ENCODE measurements at regions not wholly inside any gene's neighbourhood (a gene's known extent, or its start where the extent isn't known, plus 50 kb on each side); places are given as distances from the start of the nearest gene placed in this dataset.

DNA sequence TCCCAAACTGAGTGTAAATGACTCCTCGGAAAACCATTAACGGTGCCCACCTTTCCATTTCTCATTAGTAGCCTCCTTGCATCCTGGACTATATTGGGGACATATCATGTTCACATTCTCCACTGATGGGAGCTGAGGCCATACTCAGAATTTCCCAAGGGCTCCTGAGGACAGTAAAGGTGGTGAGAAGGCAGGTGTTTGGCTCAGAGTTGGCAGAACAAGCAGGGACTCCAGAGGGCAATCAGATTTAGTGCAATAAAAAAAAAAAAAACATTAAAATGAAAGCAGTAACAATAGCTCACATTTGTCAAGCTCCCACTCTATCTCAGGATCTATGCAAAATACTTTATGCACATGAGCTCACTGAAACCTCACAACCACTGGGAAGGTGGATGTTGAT lies 401.4 kb downstream of the MAFB start:
- no peaks in the 10 kb centered on the region for H3K79me2 ChIP-seq (ENCODE audit: control insufficient read depth, low read length)
- no peaks in the 10 kb centered on the region for H3K36me3 ChIP-seq (ENCODE audit: control insufficient read depth, low read length)
- H3K9me3 ChIP-seq (ENCODE audit: control insufficient read depth, insufficient read depth, low read length), result no peaks in the 10 kb centered on the region
- no peaks in the 10 kb centered on the region for H3K4me1 ChIP-seq (ENCODE audit: control insufficient read depth, low read length)
- H3K27me3 ChIP-seq (ENCODE audit: control insufficient read depth, low read length), result no peaks in the 10 kb centered on the region
- H3K4me2 ChIP-seq (ENCODE audit: low read length), result no peak overlapping the region
- no peak overlapping the region for H3K27ac ChIP-seq (ENCODE audit: low read depth, low read length)
- H3K9me2 ChIP-seq (replicated peaks; ENCODE audit: control insufficient read depth, low read length), result no peaks in the 10 kb centered on the region
- H3F3A ChIP-seq (ENCODE audit: control insufficient read depth, insufficient read depth), result no peaks in the 10 kb centered on the region
- no peak overlapping the region for H3K4me3 ChIP-seq (ENCODE audit: low read length)
- TF ChIP-seq CTCF (IDR thresholded peaks at IDR 0.05; ENCODE audit: low read depth, low read length, poor library complexity, severe bottlenecking), result no peak
- TF ChIP-seq EZH2phosphoT487 (IDR thresholded peaks at IDR 0.05; ENCODE audit: borderline replicate concordance, low read length), result no peak
- H4K20me1 ChIP-seq (ENCODE audit: control insufficient read depth, insufficient read depth, low read depth, low read length), result no peaks in the 10 kb centered on the region

DNA sequence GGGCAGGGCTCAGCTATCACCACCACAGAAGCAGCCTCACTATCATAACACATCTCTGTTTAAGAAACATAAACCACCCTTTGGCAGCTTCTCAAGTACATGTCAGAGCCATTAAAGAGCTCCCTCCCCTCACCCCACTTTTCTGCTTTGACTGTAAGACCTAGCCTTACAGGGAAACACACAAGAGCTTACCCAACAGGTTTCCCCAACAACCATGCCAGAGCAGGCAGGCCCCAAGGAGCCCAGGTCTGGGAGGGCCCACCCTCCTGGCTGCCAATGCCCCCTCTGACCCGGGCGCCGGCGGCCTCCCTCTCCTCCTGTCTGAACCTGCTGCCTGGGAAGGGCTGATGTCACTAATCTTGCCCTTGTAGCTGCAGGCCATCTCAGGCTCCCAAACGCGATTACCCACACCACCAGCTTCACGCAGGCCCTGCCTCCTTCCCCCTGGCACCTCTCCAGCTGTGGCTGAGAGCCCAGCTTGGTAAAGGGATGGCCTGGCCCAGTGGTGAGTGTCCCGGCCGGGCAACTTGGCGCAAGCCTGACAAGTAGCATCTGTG lies 402.0 kb downstream of the MAFB start:
- Histone ChIP-seq H3K4me1 (ENCODE audit: control insufficient read depth, low read length) (no peaks in the 10 kb centered on the region), H3K9me3 (ENCODE audit: control insufficient read depth, insufficient read depth, low read length) (no peaks in the 10 kb centered on the region), H3K27ac (ENCODE audit: low read depth, low read length) (no peak overlapping the region), H3K9me2 (replicated peaks; ENCODE audit: control insufficient read depth, low read length) (no peaks in the 10 kb centered on the region), H3K36me3 (ENCODE audit: control insufficient read depth, low read length) (no peaks in the 10 kb centered on the region), H3F3A (ENCODE audit: control insufficient read depth, insufficient read depth) (no peaks in the 10 kb centered on the region), H3K79me2 (ENCODE audit: control insufficient read depth, low read length) (no peaks in the 10 kb centered on the region), H3K27me3 (ENCODE audit: control insufficient read depth, low read length) (no peaks in the 10 kb centered on the region), H4K20me1 (ENCODE audit: control insufficient read depth, insufficient read depth, low read depth, low read length) (no peaks in the 10 kb centered on the region), H3K4me2 (ENCODE audit: low read length) (no peak overlapping the region), H3K4me3 (ENCODE audit: low read length) (no peak overlapping the region)
- TF ChIP-seq CTCF (IDR thresholded peaks at IDR 0.05; ENCODE audit: low read depth, low read length, poor library complexity, severe bottlenecking), result no peak
- no peak for TF ChIP-seq EZH2phosphoT487 (IDR thresholded peaks at IDR 0.05; ENCODE audit: borderline replicate concordance, low read length)

DNA sequence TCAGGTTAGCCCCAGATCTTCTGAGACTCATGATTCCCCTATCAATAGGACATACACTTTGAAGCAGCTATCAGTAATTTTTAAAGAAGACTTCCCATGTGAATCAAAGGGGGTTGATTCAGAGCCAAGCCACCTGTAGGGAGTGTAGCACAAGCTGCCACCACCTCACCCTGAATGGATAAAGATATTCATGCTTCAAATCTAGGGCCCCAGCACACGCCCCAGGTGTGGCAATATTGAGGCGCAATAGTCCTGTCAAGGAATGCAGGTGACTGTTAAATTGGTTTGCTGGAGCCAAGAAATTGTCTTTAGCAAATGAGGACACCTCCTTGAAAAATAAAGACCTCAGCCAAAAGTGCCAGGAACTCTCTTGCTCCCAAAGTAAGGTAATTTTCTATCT lies 404.4 kb downstream of the MAFB start:
- Histone ChIP-seq H3K36me3 (ENCODE audit: control insufficient read depth, low read length) (no peaks in the 10 kb centered on the region), H3K27me3 (ENCODE audit: control insufficient read depth, low read length) (no peaks in the 10 kb centered on the region), H3K9me3 (ENCODE audit: control insufficient read depth, insufficient read depth, low read length) (no peaks in the 10 kb centered on the region), H3K4me3 (ENCODE audit: low read length) (no peak overlapping the region), H3F3A (ENCODE audit: control insufficient read depth, insufficient read depth) (no peaks in the 10 kb centered on the region), H3K4me1 (ENCODE audit: control insufficient read depth, low read length) (no peaks in the 10 kb centered on the region), H3K4me2 (ENCODE audit: low read length) (no peak overlapping the region), H3K79me2 (ENCODE audit: control insufficient read depth, low read length) (no peaks in the 10 kb centered on the region), H4K20me1 (ENCODE audit: control insufficient read depth, insufficient read depth, low read depth, low read length) (no peaks in the 10 kb centered on the region), H3K9me2 (replicated peaks; ENCODE audit: control insufficient read depth, low read length) (no peaks in the 10 kb centered on the region), H3K27ac (ENCODE audit: low read depth, low read length) (no peak overlapping the region)
- TF ChIP-seq CTCF (IDR thresholded peaks at IDR 0.05; ENCODE audit: low read depth, low read length, poor library complexity, severe bottlenecking) (no peak), EZH2phosphoT487 (IDR thresholded peaks at IDR 0.05; ENCODE audit: borderline replicate concordance, low read length) (no peak)

Data from DOHH2 (cell line).